SU-DHL-6 (cell line): ENCODE measurements at regions not wholly inside any gene's neighbourhood (a gene's known extent, or its start where the extent isn't known, plus 50 kb on each side); places are given as distances from the start of the nearest gene placed in this dataset.

ENCODE experiments used
- H2AFZ ChIP-seq: fragments of 200-600 bp; sonication (generic); 2 replicates; pipeline ENCODE4 v1.6.1; 2014; ENCODE audit warnings: low read depth, mild to moderate bottlenecking, moderate library complexity, mixed read lengths, antibody characterized with exemption, low read length; ENCODE audit not compliant: severe bottlenecking
- H3F3A ChIP-seq: fragments of 200-600 bp; shearing (Covaris generic); 2 replicates; pipeline ENCODE4 v1.6.0; 2016; ENCODE audit warnings: antibody characterized with exemption, mild to moderate bottlenecking; ENCODE audit not compliant: insufficient read depth
- H3K27ac ChIP-seq: fragments of 200-600 bp; sonication (generic); 2 replicates; pipeline ENCODE4 v1.5.1; 2016; ENCODE audit warnings: low read depth, mild to moderate bottlenecking, low read length, moderate library complexity, mixed read lengths
- H3K27me3 ChIP-seq: fragments of 200-600 bp; sonication (generic), shearing (Covaris generic); 2 replicates; pipeline ENCODE4 v1.6.0; 2014; ENCODE audit warnings: mild to moderate bottlenecking, low read length
- H3K36me3 ChIP-seq: fragments of 200-600 bp; sonication (generic); 2 replicates; pipeline ENCODE4 v1.6.1; 2014; ENCODE audit warnings: mild to moderate bottlenecking, low read length, mixed read lengths
- H3K4me2 ChIP-seq: fragments of 300-600, 200-600 bp; shearing (Covaris generic), sonication (generic); 2 replicates; pipeline ENCODE4 v1.6.0; 2014; ENCODE audit warnings: low read length, low read depth, mild to moderate bottlenecking; ENCODE audit not compliant: poor library complexity, severe bottlenecking
- H3K4me3 ChIP-seq: fragments of 200-600 bp; sonication (generic); 2 replicates; pipeline ENCODE4 v1.5.1; 2014; ENCODE audit warnings: antibody characterized with exemption, low read length, mild to moderate bottlenecking, mixed read lengths; ENCODE audit not compliant: insufficient read depth, poor library complexity, severe bottlenecking
- H3K79me2 ChIP-seq: fragments of 200-600 bp; sonication (generic); 2 replicates; pipeline ENCODE4 v1.6.1; 2014; ENCODE audit warnings: mild to moderate bottlenecking, low read length, moderate library complexity; ENCODE audit not compliant: insufficient read depth
- H3K9ac ChIP-seq: fragments of 200-600 bp; sonication (generic); 2 replicates; pipeline ENCODE4 v1.7.0; 2014; ENCODE audit warnings: mild to moderate bottlenecking, low read length
- H3K9me2 ChIP-seq: fragments of 200-600 bp; sonication (generic); replicated peaks from 2 replicates; pipeline ENCODE4 v1.6.1; 2014; ENCODE audit warnings: low read length; ENCODE audit not compliant: insufficient read depth
- H3K9me3 ChIP-seq: fragments of 200-600 bp; sonication (generic); 2 replicates; pipeline ENCODE4 v1.6.1; 2014; ENCODE audit warnings: low read length, mixed read lengths; ENCODE audit not compliant: insufficient read depth
- H4K20me1 ChIP-seq: fragments of 200-600 bp; sonication (generic); 2 replicates; pipeline ENCODE4 v1.6.1; 2014; ENCODE audit warnings: low read depth, mild to moderate bottlenecking, antibody characterized with exemption, low read length, moderate library complexity, mixed read lengths
- CTCF ChIP-seq: fragments of 200-600 bp; sonication (generic); IDR thresholded peaks from one replicate; pipeline ENCODE4 v1.5.1; 2017; ENCODE audit warnings: antibody characterized with exemption, mild to moderate bottlenecking, low read length, moderate library complexity; ENCODE audit not compliant: insufficient read depth, poor library complexity, severe bottlenecking
- EZH2phosphoT487 ChIP-seq: fragments of 200-600 bp; sonication (generic), shearing (Covaris generic); conservative IDR thresholded peaks from 2 replicates; pipeline ENCODE4 v1.6.1; 2018; ENCODE audit warnings: mild to moderate bottlenecking, antibody characterized with exemption, low read length, moderate library complexity, mixed read lengths

- no peak for TF ChIP-seq EZH2phosphoT487
- TF ChIP-seq CTCF = no peak
- Histone ChIP-seq H3K79me2 (no peaks in the 10 kb centered on the region), H3K9me3 (no peaks in the 10 kb centered on the region), H2AFZ (no peak overlapping the region), H3K27ac (no peak overlapping the region), H4K20me1 (no peaks in the 10 kb centered on the region), H3K27me3 (no peaks in the 10 kb centered on the region), H3F3A (no peaks in the 10 kb centered on the region), H3K9ac (no peak overlapping the region), H3K4me2 (no peak overlapping the region), H3K9me2 (no peaks in the 10 kb centered on the region), H3K36me3 (no peaks in the 10 kb centered on the region), H3K4me3 (no peak overlapping the region)
These were observed 304.7 kb upstream of the DIAPH2 start for GRCh38 chrX:96379951-96380350.

- Histone ChIP-seq H2AFZ (no peak overlapping the region), H3K27me3 (no peaks in the 10 kb centered on the region), H3K36me3 (no peaks in the 10 kb centered on the region)
These were observed 302.6 kb upstream of the DIAPH2 start for GRCh38 chrX:96382018-96382417.

GRCh38 chrX:96383428-96383827 lies 301.2 kb upstream of the DIAPH2 start:
- H3K27me3 ChIP-seq = no peaks in the 10 kb centered on the region
- TF ChIP-seq EZH2phosphoT487 (no peak), CTCF (no peak)

More at GRCh38 chrX:96382018-96382417, 302.6 kb upstream of the DIAPH2 start:
- Histone ChIP-seq H3K9ac (no peak overlapping the region), H3K27ac (no peak overlapping the region), H3K4me3 (no peak overlapping the region), H4K20me1 (no peaks in the 10 kb centered on the region), H3K9me2 (no peaks in the 10 kb centered on the region), H3K4me2 (no peak overlapping the region), H3F3A (no peaks in the 10 kb centered on the region), H3K9me3 (no peaks in the 10 kb centered on the region), H3K79me2 (no peaks in the 10 kb centered on the region)
- TF ChIP-seq EZH2phosphoT487 (no peak), CTCF (no peak)

More at GRCh38 chrX:96383428-96383827, 301.2 kb upstream of the DIAPH2 start:
- H3K9me3 ChIP-seq = no peaks in the 10 kb centered on the region
- H3K9ac ChIP-seq = no peak overlapping the region
- no peaks in the 10 kb centered on the region for H3F3A ChIP-seq
- no peaks in the 10 kb centered on the region for H3K79me2 ChIP-seq
- H3K27ac ChIP-seq = no peak overlapping the region
- H3K4me2 ChIP-seq = no peak overlapping the region
- no peak overlapping the region for H3K4me3 ChIP-seq
- no peaks in the 10 kb centered on the region for H3K9me2 ChIP-seq
- H2AFZ ChIP-seq = no peak overlapping the region
- no peaks in the 10 kb centered on the region for H4K20me1 ChIP-seq
- H3K36me3 ChIP-seq = no peaks in the 10 kb centered on the region
